HL-60 (cell line): ENCODE measurements at regions not wholly inside any gene's neighbourhood (a gene's known extent, or its start where the extent isn't known, plus 50 kb on each side); places are given as distances from the start of the nearest gene placed in this dataset.

Source experiments
- DNase-seq, 2 experiments: peaks; one replicate each; pipeline ENCODE4 v3.0.0-alpha.2; 2010 to 2020; ENCODE audit warnings: low read depth in 1 of 2, low spot score in 1 of 2
- H3K27ac ChIP-seq: fragments of 250-450 bp; sonication (Bioruptor Pico); replicated peaks from 2 replicates; pipeline ENCODE4 v1.5.1; 2020; ENCODE audit warnings: mild to moderate bottlenecking, moderate library complexity
- H3K27me3 ChIP-seq: fragments of 250-450 bp; sonication (Bioruptor Pico); 2 replicates; pipeline ENCODE4 v1.5.1; 2021; ENCODE audit warnings: mild to moderate bottlenecking, moderate library complexity; ENCODE audit not compliant: insufficient read depth, poor library complexity, severe bottlenecking
- H3K4me3 ChIP-seq: replicated peaks from 2 replicates; pipeline ENCODE4 v1.5.1; 2011; ENCODE audit warnings: mild to moderate bottlenecking, control low read depth, low read length; ENCODE audit not compliant: insufficient read depth
- CTCF ChIP-seq: IDR thresholded peaks from one replicate; pipeline ENCODE4 v1.5.1; 2011; ENCODE audit warnings: low read length, control low read depth, inconsistent platforms; ENCODE audit not compliant: insufficient read depth
- GABPA ChIP-seq: IDR thresholded peaks from 2 replicates; pipeline ENCODE4 v1.6.1; 2012; ENCODE audit warnings: low read depth
- POLR2AphosphoS5 ChIP-seq: IDR thresholded peaks from 2 replicates; pipeline ENCODE4 v1.6.1; 2012; ENCODE audit warnings: low read depth
- REST ChIP-seq: IDR thresholded peaks from 2 replicates; pipeline ENCODE4 v1.6.1; 2012; ENCODE audit warnings: low read depth; ENCODE audit not compliant: insufficient replicate concordance
- SPI1 ChIP-seq: IDR thresholded peaks from 2 replicates; pipeline ENCODE4 v1.6.1; 2012; ENCODE audit warnings: low read depth, mild to moderate bottlenecking, borderline replicate concordance

GRCh38 chr3:64368257-64369020 is 143.2 kb upstream of the PRICKLE2 start:
- Histone ChIP-seq H3K4me3 (no peak overlapping the region), H3K27ac (no peak overlapping the region), H3K27me3 (no peaks in the 10 kb centered on the region)
- TF ChIP-seq REST, result no peak
- DNase-seq, result no peak

GRCh38 chr3:64365877-64366276 is 140.6 kb upstream of the PRICKLE2 start:
- no peak for TF ChIP-seq GABPA
- TF ChIP-seq CTCF, result no peak
- no peak for TF ChIP-seq POLR2AphosphoS5
- TF ChIP-seq SPI1, result no peak
- no peak for TF ChIP-seq REST
- no peak for DNase-seq
- Histone ChIP-seq H3K27me3 (no peaks in the 10 kb centered on the region), H3K27ac (no peak overlapping the region), H3K4me3 (no peak overlapping the region)

GRCh38 chr3:64363842-64364241 is 138.6 kb upstream of the PRICKLE2 start:
- H3K27ac ChIP-seq, result no peak overlapping the region
- TF ChIP-seq CTCF (no peak), GABPA (no peak), REST (no peak), POLR2AphosphoS5 (no peak), SPI1 (no peak)
- H3K27me3 ChIP-seq, result no peaks in the 10 kb centered on the region
- DNase-seq, result no peak
- H3K4me3 ChIP-seq, result no peak overlapping the region
